Keratinocyte (primary cell): ENCODE measurements at regions not wholly inside any gene's neighbourhood (a gene's known extent, or its start where the extent isn't known, plus 50 kb on each side); places are given as distances from the start of the nearest gene placed in this dataset.

Experiments used
- DNase-seq: peaks from one replicate; pipeline ENCODE4 v3.0.0-alpha.2; 2011; ENCODE audit warnings: low read depth, missing footprints, low spot score
- FAIRE-seq: peaks from 2 replicates; lab custom pipeline; 2011; peaks lifted over from hg19 to GRCh38; lab: Jason Lieb, UNC
- H2AFZ ChIP-seq: 2 replicates; pipeline ENCODE4 v1.6.0; 2012; ENCODE audit warnings: low read length, control low read depth, inconsistent platforms; ENCODE audit not compliant: control insufficient read depth
- H3K27ac ChIP-seq: 2 replicates; pipeline ENCODE4 v1.5.1; 2011; ENCODE audit warnings: low read length; ENCODE audit not compliant: control insufficient read depth, insufficient read depth
- H3K27me3 ChIP-seq: 3 replicates; pipeline ENCODE4 v1.6.0; 2011; ENCODE audit warnings: low read length; ENCODE audit not compliant: control insufficient read depth, insufficient read depth; ENCODE audit errors: extremely low read depth
- H3K36me3 ChIP-seq, 2 experiments: 2 replicates in 1 of 2; 3 replicates in 1 of 2; pipeline ENCODE4 v1.5.1; 2011; ENCODE audit warnings: low read length in 2 of 2, mild to moderate bottlenecking in 1 of 2; ENCODE audit not compliant: control insufficient read depth in 2 of 2, insufficient read depth in 2 of 2; ENCODE audit errors: extremely low read depth in 1 of 2
- H3K4me1 ChIP-seq: 3 replicates; pipeline ENCODE4 v1.5.1; 2011; ENCODE audit warnings: low read length; ENCODE audit not compliant: control insufficient read depth, insufficient read depth; ENCODE audit errors: extremely low read depth
- H3K4me2 ChIP-seq: 3 replicates; pipeline ENCODE4 v1.6.0; 2011; ENCODE audit warnings: low read depth, low read length; ENCODE audit not compliant: control insufficient read depth, insufficient read depth; ENCODE audit errors: extremely low read depth
- H3K4me3 ChIP-seq, 3 experiments: fragments of 200-600 bp in 1 of 3; sonication (generic) in 1 of 3; 2 replicates in 2 of 3; 3 replicates in 1 of 3; pipeline ENCODE4 v1.5.1; 2011 to 2016; ENCODE audit warnings: low read length in 3 of 3, mild to moderate bottlenecking in 3 of 3, control low read depth in 2 of 3, inconsistent platforms in 1 of 3, low read depth in 1 of 3, mixed read lengths in 1 of 3, mixed run types in 1 of 3, moderate library complexity in 1 of 3; ENCODE audit not compliant: control insufficient read depth in 2 of 3, insufficient read depth in 2 of 3; ENCODE audit errors: extremely low read depth in 1 of 3
- H3K79me2 ChIP-seq: 2 replicates; pipeline ENCODE4 v1.6.0; 2012; ENCODE audit warnings: low read length; ENCODE audit not compliant: control insufficient read depth, insufficient read depth
- H3K9ac ChIP-seq: 3 replicates; pipeline ENCODE4 v1.6.0; 2011; ENCODE audit warnings: low read length; ENCODE audit not compliant: control insufficient read depth, insufficient read depth; ENCODE audit errors: extremely low read depth
- H3K9me1 ChIP-seq: 3 replicates; pipeline ENCODE4 v1.6.0; 2011; ENCODE audit warnings: low read length; ENCODE audit not compliant: control insufficient read depth, insufficient read depth; ENCODE audit errors: extremely low read depth
- H3K9me3 ChIP-seq: 2 replicates; pipeline ENCODE4 v1.5.1; 2012; ENCODE audit warnings: low read depth, low read length; ENCODE audit not compliant: control insufficient read depth
- H4K20me1 ChIP-seq: 3 replicates; pipeline ENCODE4 v1.6.0; 2011; ENCODE audit warnings: low read length; ENCODE audit not compliant: control insufficient read depth, insufficient read depth; ENCODE audit errors: extremely low read depth
- CTCF ChIP-seq, 3 experiments: IDR thresholded peaks in 1 of 3; conservative IDR thresholded peaks in 1 of 3; optimal IDR thresholded peaks in 1 of 3; 2 replicates in 2 of 3; 3 replicates in 1 of 3; pipeline versions ENCODE3 to v1.5.1; 2011; ENCODE audit warnings: low read length in 3 of 3, mild to moderate bottlenecking in 3 of 3, moderate library complexity in 2 of 3, control low read depth in 1 of 3, inconsistent platforms in 1 of 3; ENCODE audit not compliant: insufficient read depth in 2 of 3; ENCODE audit errors: extremely low read depth in 1 of 3
- EZH2 ChIP-seq: IDR thresholded peaks from one replicate; pipeline ENCODE4 v1.6.1; 2012; ENCODE audit warnings: inconsistent platforms, mild to moderate bottlenecking, low read length, moderate library complexity
- dilution Hi-C: fragments of 300-500 bp; cut with MboI; formaldehyde crosslinking; loops from one replicate; pipeline ENCODE4 v1.7.0; 2020; ENCODE audit warnings: low sequenced_read_pairs; ENCODE audit not compliant: extremely low pct_ligation_motif_present

DNA sequence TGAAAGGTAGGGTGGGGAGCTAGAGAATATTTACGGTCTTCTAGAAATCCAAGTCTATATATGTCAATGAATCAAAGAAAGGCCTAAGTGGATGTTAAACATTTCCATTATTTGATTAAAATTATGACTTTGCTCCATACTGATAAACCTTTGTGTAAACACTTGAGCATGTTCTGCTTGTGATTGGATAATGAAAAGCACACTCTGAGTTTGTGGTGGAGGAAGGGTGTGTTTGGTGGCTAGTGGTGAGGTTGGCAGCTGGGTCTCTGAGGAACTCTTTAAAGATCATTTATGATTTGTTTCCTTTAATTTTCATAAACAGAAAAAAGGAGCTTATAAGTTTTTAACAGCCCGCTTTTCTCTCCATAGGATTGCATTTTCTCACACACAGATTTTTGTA, 84.7 kb downstream of the RFPL4B start:
- H3K27ac ChIP-seq, result no peak overlapping the region
- no peaks in the 10 kb centered on the region for H3K9me3 ChIP-seq
- H3K4me3 ChIP-seq, result no peak overlapping the region
- TF ChIP-seq CTCF (optimal IDR thresholded peaks at IDR 0.05 in 1 of 3, IDR thresholded peaks at IDR 0.05 in 1 of 3, conservative IDR thresholded peaks at IDR 0.05 in 1 of 3; ENCODE audit: extremely low read depth in 1 of 3, insufficient read depth in 2 of 3, low read length in 3 of 3) (no peak), EZH2 (no peak)
- H3K9me1 ChIP-seq, result no peaks in the 10 kb centered on the region
- no peak overlapping the region for H2AFZ ChIP-seq
- H4K20me1 ChIP-seq, result no peaks in the 10 kb centered on the region
- H3K4me1 ChIP-seq, result no peaks in the 10 kb centered on the region
- no peak overlapping the region for H3K9ac ChIP-seq
- H3K79me2 ChIP-seq, result no peaks in the 10 kb centered on the region
- FAIRE-seq (no peak), DNase-seq (no peak)
- H3K4me2 ChIP-seq, result no peak overlapping the region
- H3K27me3 ChIP-seq, result no peaks in the 10 kb centered on the region
- dilution Hi-C loops, result no loop called here
- H3K36me3 ChIP-seq, result no peaks in the 10 kb centered on the region

DNA sequence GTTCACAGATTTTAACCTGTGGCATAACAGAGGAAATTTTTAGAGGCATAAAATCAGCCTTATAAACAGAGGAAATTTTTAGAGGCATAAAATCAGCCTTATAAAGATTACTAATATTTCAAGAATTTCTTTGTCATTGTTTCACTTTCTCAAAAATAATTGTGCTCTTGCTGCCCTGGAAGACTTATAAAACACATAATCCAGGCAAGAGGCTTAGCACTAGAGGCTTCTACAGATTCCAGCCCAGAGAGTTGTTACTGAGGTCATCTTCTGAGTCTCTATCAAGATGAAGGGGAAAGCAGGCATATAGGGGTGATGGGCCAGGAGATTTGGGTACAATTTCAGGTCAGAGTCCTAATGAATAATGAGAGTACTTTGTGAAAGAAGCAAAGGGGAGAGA, 85.7 kb downstream of the RFPL4B start:
- Histone ChIP-seq H3K27me3 (no peaks in the 10 kb centered on the region), H3K9ac (no peak overlapping the region), H3K36me3 (no peaks in the 10 kb centered on the region), H4K20me1 (no peaks in the 10 kb centered on the region), H3K4me1 (no peaks in the 10 kb centered on the region), H3K79me2 (no peaks in the 10 kb centered on the region), H2AFZ (no peak overlapping the region), H3K9me3 (no peaks in the 10 kb centered on the region), H3K4me2 (no peak overlapping the region), H3K4me3 (no peak overlapping the region), H3K27ac (no peak overlapping the region), H3K9me1 (no peaks in the 10 kb centered on the region)
- TF ChIP-seq CTCF (optimal IDR thresholded peaks at IDR 0.05 in 1 of 3, IDR thresholded peaks at IDR 0.05 in 1 of 3, conservative IDR thresholded peaks at IDR 0.05 in 1 of 3; ENCODE audit: extremely low read depth in 1 of 3, insufficient read depth in 2 of 3, low read length in 3 of 3) (no peak), EZH2 (no peak)
- no peak for DNase-seq
- no peak for FAIRE-seq
- dilution Hi-C loops, result no loop called here
